PC-3 (cell line): ENCODE measurements at regions not wholly inside any gene's neighbourhood (a gene's known extent, or its start where the extent isn't known, plus 50 kb on each side); places are given as distances from the start of the nearest gene placed in this dataset.

Experiments used
- ATAC-seq: fragments of 200-7000 bp; cut with Tn5 transposase; 2 replicates; pipeline ENCODE4 v1.9.1; 2020; ENCODE audit warnings: mild to moderate bottlenecking, moderate library complexity
- BruUV-seq: library from RNA; stranded (reverse); fragments of 400-500 nt; replicated peaks from 2 replicates; lab custom pipeline; 2021; lab: Mats Ljungman, UMichigan
- CTCF ChIA-PET: fragments of 300-600 bp; sonication (Branson Sonifier 250); formaldehyde crosslinking; loops from one replicate; lab custom pipeline; 2022; ENCODE audit warnings: antibody characterized with exemption; lab: Charles Lee
- POLR2A ChIA-PET: fragments of 300-600 bp; sonication (Branson Sonifier 250); formaldehyde crosslinking; loops from one replicate; lab custom pipeline; 2022; ENCODE audit warnings: antibody characterized with exemption; ENCODE audit not compliant: unreplicated experiment; lab: Charles Lee
- DNase-seq: peaks from one replicate; pipeline ENCODE4 v3.0.0-alpha.2; 2015
- H2AFZ ChIP-seq: fragments of 300-600 bp; sonication (generic); 2 replicates; pipeline ENCODE4 v1.6.0; 2016; ENCODE audit warnings: antibody characterized with exemption, low read length
- H3F3A ChIP-seq: fragments of 300-600 bp; sonication (generic); one replicate; pipeline ENCODE4 v1.6.0; 2017; ENCODE audit warnings: antibody characterized with exemption, low read length, control low read depth, mild to moderate bottlenecking; ENCODE audit not compliant: unreplicated experiment
- H3K27ac ChIP-seq: fragments of 300-600 bp; sonication (generic); 2 replicates; pipeline ENCODE4 v1.5.1; 2016; ENCODE audit warnings: mild to moderate bottlenecking, low read length
- H3K27me3 ChIP-seq: fragments of 300-600 bp; sonication (generic); 2 replicates; pipeline ENCODE4 v1.6.1; 2016; ENCODE audit warnings: low read length, mixed read lengths
- H3K36me3 ChIP-seq: fragments of 300-600 bp; sonication (generic); 2 replicates; pipeline ENCODE4 v1.6.1; 2016; ENCODE audit warnings: low read depth, mixed run types, low read length, mixed read lengths
- H3K4me1 ChIP-seq: fragments of 300-600 bp; sonication (generic); 2 replicates; pipeline ENCODE4 v1.5.1; 2016; ENCODE audit warnings: low read length; ENCODE audit not compliant: insufficient read depth
- H3K4me2 ChIP-seq: fragments of 300-600 bp; sonication (generic); 2 replicates; pipeline ENCODE4 v1.6.0; 2016; ENCODE audit warnings: low read length
- H3K4me3 ChIP-seq: fragments of 300-600 bp; sonication (generic); 2 replicates; pipeline ENCODE4 v1.5.1; 2016; ENCODE audit warnings: mild to moderate bottlenecking, low read length, mixed read lengths
- H3K79me2 ChIP-seq: fragments of 300-600 bp; sonication (generic); 2 replicates; pipeline ENCODE4 v1.6.1; 2017; ENCODE audit warnings: low read length, mixed read lengths
- H3K9ac ChIP-seq: fragments of 300-600 bp; sonication (generic); 2 replicates; pipeline ENCODE4 v1.6.0; 2016; ENCODE audit warnings: mild to moderate bottlenecking, low read length
- H3K9me2 ChIP-seq: fragments of 300-600 bp; sonication (generic); replicated peaks from 2 replicates; pipeline ENCODE4 v1.6.1; 2016; ENCODE audit warnings: mixed run types, low read length, mixed read lengths
- H3K9me3 ChIP-seq: fragments of 300-600 bp; sonication (generic); 2 replicates; pipeline ENCODE4 v1.6.1; 2016; ENCODE audit warnings: low read length, mixed read lengths
- H4K20me1 ChIP-seq: fragments of 300-600 bp; sonication (generic); 2 replicates; pipeline ENCODE4 v1.6.1; 2016; ENCODE audit warnings: low read length, mixed read lengths
- CTCF ChIP-seq: fragments of 300-600 bp; sonication (generic); conservative IDR thresholded peaks from 2 replicates; pipeline ENCODE4 v1.5.1; 2017; ENCODE audit warnings: antibody characterized with exemption, low read depth, mild to moderate bottlenecking, low read length
- EZH2 ChIP-seq: fragments of 300-600 bp; sonication (generic); IDR thresholded peaks from one replicate; pipeline ENCODE4 v1.6.1; 2017; ENCODE audit warnings: antibody characterized with exemption, mild to moderate bottlenecking, low read length; ENCODE audit not compliant: unreplicated experiment
- EZH2phosphoT487 ChIP-seq: fragments of 300-600 bp; sonication (generic); IDR thresholded peaks from 2 replicates; pipeline ENCODE4 v1.6.1; 2018; ENCODE audit warnings: mild to moderate bottlenecking, antibody characterized with exemption, low read length, borderline replicate concordance
- intact Hi-C: fragments of 100-400 bp; cut with micrococcal nuclease; formaldehyde crosslinking; loops from 2 replicates; pipeline ENCODE4 v1.9.0; 2023

- Histone ChIP-seq H4K20me1 (no peaks in the 10 kb centered on the region), H3K4me1 (peaks cover 33% of the 10 kb centered on the region), H3F3A (no peaks in the 10 kb centered on the region), H3K27ac (peak overlapping the region; percentile 39), H3K4me3 (no peak overlapping the region), H3K27me3 (no peaks in the 10 kb centered on the region), H3K9ac (no peak overlapping the region), H3K9me3 (no peaks in the 10 kb centered on the region), H2AFZ (no peak overlapping the region), H3K79me2 (no peaks in the 10 kb centered on the region), H3K36me3 (no peaks in the 10 kb centered on the region), H3K9me2 (no peaks in the 10 kb centered on the region), H3K4me2 (no peak overlapping the region)
- CTCF ChIA-PET, result no interaction called here
- intact Hi-C loops, result loop anchor here (5.0 to 10.0 kb wide), 3 partner anchors 81 to 232 kb away; partner anchors contain the start of gene BAMBI
- no TSS peak for BruUV-seq
- DNase-seq (peak; percentile 26), ATAC-seq (peak; percentile 29)
- no peak for TF ChIP-seq EZH2
- no peak for TF ChIP-seq EZH2phosphoT487
- no peak for TF ChIP-seq CTCF
- POLR2A ChIA-PET, result no interaction called here
These were observed 229.1 kb downstream of the BAMBI start for GRCh38 chr10:28906415-28906814.

GRCh38 chr10:28906934-28907333 is 229.6 kb downstream of the BAMBI start:
- CTCF ChIA-PET, result no interaction called here
- H2AFZ ChIP-seq, result no peak overlapping the region

More at GRCh38 chr10:28906934-28907333, 229.6 kb downstream of the BAMBI start:
- no peak overlapping the region for H3K4me3 ChIP-seq
- ATAC-seq, result peak; percentile 62
- no TSS peak for BruUV-seq
- no peaks in the 10 kb centered on the region for H3K79me2 ChIP-seq
- intact Hi-C loops, result loop anchor here (5.0 to 10.0 kb wide), 3 partner anchors 80 to 232 kb away; partner anchors contain the start of gene BAMBI
- H3K4me1 ChIP-seq, result peaks cover 33% of the 10 kb centered on the region
- no peaks in the 10 kb centered on the region for H3F3A ChIP-seq
- peak; percentile 51 for DNase-seq
- POLR2A ChIA-PET, result no interaction called here
- H3K9me2 ChIP-seq, result no peaks in the 10 kb centered on the region
- H3K4me2 ChIP-seq, result no peak overlapping the region
- H3K36me3 ChIP-seq, result no peaks in the 10 kb centered on the region
- H3K9me3 ChIP-seq, result no peaks in the 10 kb centered on the region
- H4K20me1 ChIP-seq, result no peaks in the 10 kb centered on the region
- H3K27ac ChIP-seq, result peak overlapping the region; percentile 39
- TF ChIP-seq EZH2, result no peak
- TF ChIP-seq CTCF, result no peak
- TF ChIP-seq EZH2phosphoT487, result no peak
- no peaks in the 10 kb centered on the region for H3K27me3 ChIP-seq
- no peak overlapping the region for H3K9ac ChIP-seq
